GM23248 (cell line): ENCODE measurements at regions not wholly inside any gene's neighbourhood (a gene's known extent, or its start where the extent isn't known, plus 50 kb on each side); places are given as distances from the start of the nearest gene placed in this dataset.

Experiments used
- EZH2 ChIP-seq: fragments of 200-600 bp; sonication (generic); IDR thresholded peaks from 2 replicates; pipeline ENCODE4 v1.6.1; 2018; ENCODE audit warnings: antibody characterized with exemption, mild to moderate bottlenecking; ENCODE audit not compliant: insufficient read depth, poor library complexity, severe bottlenecking
- EZH2phosphoT487 ChIP-seq: fragments of 200-600 bp; sonication (generic); IDR thresholded peaks from 2 replicates; pipeline ENCODE4 v1.6.1; 2018; ENCODE audit warnings: antibody characterized with exemption, moderate library complexity, mild to moderate bottlenecking, low read depth; ENCODE audit not compliant: insufficient read depth

- TF ChIP-seq EZH2phosphoT487 (no peak), EZH2 (no peak)
Observed at GRCh38 chr13:82292334-82292733, 1589.9 kb downstream of the SLITRK1 start.
